ENCODE measurements at regions not wholly inside any gene's neighbourhood (a gene's known extent, or its start where the extent isn't known, plus 50 kb on each side); places are given as distances from the start of the nearest gene placed in this dataset.

- intact Hi-C loops (cut with micrococcal nuclease): no loop called here
These were observed 140.2 kb downstream of the ENC1 start for GRCh38 chr5:74500110-74500917.

- intact Hi-C loops (cut with micrococcal nuclease): loop anchor here (10.0 kb wide), 1 partner anchor 595 kb away; no protein-coding TSS in a partner anchor
These were observed 141.1 kb downstream of the ENC1 start for GRCh38 chr5:74499256-74500050.

GRCh38 chr5:74497706-74498105 is 142.8 kb downstream of the ENC1 start:
- intact Hi-C loops (cut with micrococcal nuclease): loop anchor here (10.0 kb wide), 1 partner anchor 593 kb away; no protein-coding TSS in a partner anchor

GRCh38 chr5:74493411-74493810 is 147.1 kb downstream of the ENC1 start:
- intact Hi-C loops (cut with micrococcal nuclease): loop anchor here (10.0 kb wide), 1 partner anchor 589 kb away; no protein-coding TSS in a partner anchor

GRCh38 chr5:74492230-74492629 is 148.3 kb downstream of the ENC1 start:
- intact Hi-C loops (cut with micrococcal nuclease): loop anchor here (10.0 kb wide), 1 partner anchor 587 kb away; no protein-coding TSS in a partner anchor

GRCh38 chr5:74491586-74491985 is 148.9 kb downstream of the ENC1 start:
- intact Hi-C loops (cut with micrococcal nuclease): loop anchor here (10.0 kb wide), 1 partner anchor 587 kb away; no protein-coding TSS in a partner anchor

- intact Hi-C loops (cut with micrococcal nuclease): loop anchor here (10.0 kb wide), 1 partner anchor 586 kb away; no protein-coding TSS in a partner anchor
These were observed 149.7 kb downstream of the ENC1 start for GRCh38 chr5:74490814-74491213.

GRCh38 chr5:74482990-74483389 is 157.5 kb downstream of the ENC1 start:
- intact Hi-C loops (cut with micrococcal nuclease): loop anchor here (10.0 kb wide), 1 partner anchor 162 kb away; the partner anchor contains the start of gene ENC1

- intact Hi-C loops (cut with micrococcal nuclease): loop anchor here (10.0 kb wide), 1 partner anchor 162 kb away; the partner anchor contains the start of gene ENC1
These were observed 158.0 kb downstream of the ENC1 start for GRCh38 chr5:74482523-74482922.

- intact Hi-C loops (cut with micrococcal nuclease): loop anchor here (10.0 kb wide), 1 partner anchor 163 kb away; the partner anchor contains the start of gene ENC1
These were observed 159.2 kb downstream of the ENC1 start for GRCh38 chr5:74481357-74481756.

- intact Hi-C loops (cut with micrococcal nuclease): loop anchor here (10.0 kb wide), 1 partner anchor 165 kb away; the partner anchor contains the start of gene ENC1
These were observed 160.3 kb downstream of the ENC1 start for GRCh38 chr5:74480201-74480600.

- intact Hi-C loops (cut with micrococcal nuclease): no loop called here
These were observed 162.2 kb downstream of the ENC1 start for GRCh38 chr5:74478328-74478727.

- intact Hi-C loops (cut with micrococcal nuclease): no loop called here
These were observed 162.8 kb downstream of the ENC1 start for GRCh38 chr5:74477761-74478160.

- intact Hi-C loops (cut with micrococcal nuclease): no loop called here
These were observed 163.6 kb downstream of the ENC1 start for GRCh38 chr5:74476819-74477453.

GRCh38 chr5:74476046-74476818 is 164.3 kb downstream of the ENC1 start:
- intact Hi-C loops (cut with micrococcal nuclease): no loop called here

GRCh38 chr5:74471875-74472274 is 168.7 kb downstream of the ENC1 start:
- intact Hi-C loops (cut with micrococcal nuclease): no loop called here

GRCh38 chr5:74469234-74469994 is 171.1 kb downstream of the ENC1 start:
- intact Hi-C loops (cut with micrococcal nuclease): no loop called here

GRCh38 chr5:74468421-74468820 is 172.1 kb downstream of the ENC1 start:
- intact Hi-C loops (cut with micrococcal nuclease): no loop called here

GRCh38 chr5:74465724-74466123 is 174.8 kb downstream of the ENC1 start:
- intact Hi-C loops (cut with micrococcal nuclease): no loop called here
